ENCODE measurements at regions not wholly inside any gene's neighbourhood (a gene's known extent, or its start where the extent isn't known, plus 50 kb on each side); places are given as distances from the start of the nearest gene placed in this dataset.

DNA sequence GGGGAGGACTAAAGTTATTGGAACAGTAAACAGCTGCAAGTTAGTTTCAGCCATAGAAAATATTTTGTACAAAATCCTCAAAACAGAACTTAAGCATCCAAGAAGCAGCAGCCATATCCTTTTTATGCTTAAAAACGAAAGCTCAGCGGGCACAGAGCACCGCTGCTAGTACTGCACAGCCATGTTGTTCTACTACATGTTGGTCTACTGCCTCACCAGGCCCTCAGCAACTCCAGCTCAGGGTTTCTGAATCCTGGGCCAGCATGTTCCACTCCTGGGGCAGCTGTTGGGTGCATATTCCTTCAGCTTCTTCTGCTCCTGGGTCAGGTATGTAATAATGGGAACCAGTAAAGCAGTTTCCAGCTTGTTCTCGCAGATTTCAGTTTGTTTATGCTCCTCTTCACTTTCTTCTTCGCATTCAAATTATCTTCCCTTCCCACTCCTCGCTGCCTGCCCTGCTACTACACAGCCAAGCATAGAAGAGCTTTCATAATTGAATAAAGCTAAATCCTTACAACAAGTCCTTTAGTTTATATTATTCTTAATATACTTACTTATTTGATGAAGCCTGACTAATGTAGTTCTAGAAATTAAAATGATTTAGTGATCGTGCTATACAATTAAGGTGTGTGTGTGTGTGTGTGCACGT lies 820.5 kb upstream of the ATXN8OS start:
- Histone ChIP-seq H3K27me3 (ENCODE audit: control insufficient read depth, insufficient read depth, low read length, poor library complexity, severe bottlenecking) (no peaks in the 10 kb centered on the region), H3K4me1 (ENCODE audit: control insufficient read depth, insufficient read depth, low read length) (no peaks in the 10 kb centered on the region), H3K9me3 (ENCODE audit: control insufficient read depth, low read length) (no peaks in the 10 kb centered on the region), H3K27ac (ENCODE audit: insufficient read depth, low read depth, low read length, poor library complexity, severe bottlenecking) (no peak overlapping the region), H3K4me3 (ENCODE audit: insufficient read depth, low read depth, low read length) (no peak overlapping the region), H3K36me3 (ENCODE audit: control insufficient read depth, insufficient read depth, low read length) (no peaks in the 10 kb centered on the region)
- 95% methylated on average over 8 of the region's 8 CpGs for WGBS, 2 experiments

DNA sequence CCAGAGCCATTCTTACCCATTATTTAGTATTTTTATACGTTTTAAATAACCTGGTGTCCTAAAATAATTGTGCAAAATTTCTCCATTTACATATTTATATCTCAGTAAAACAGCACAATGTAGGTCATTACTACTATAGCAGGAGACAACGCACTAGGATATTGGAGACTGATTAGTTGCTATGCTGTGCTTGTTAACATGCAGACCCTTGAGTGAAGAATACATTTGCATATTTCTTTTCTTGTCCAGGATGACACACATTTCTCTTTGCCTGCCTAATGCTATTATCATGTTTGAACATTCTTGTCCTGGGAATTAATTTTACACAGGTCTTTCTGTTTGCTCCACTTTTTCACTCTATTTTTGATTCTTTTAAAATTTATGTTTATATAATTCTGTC lies 823.8 kb upstream of the ATXN8OS start:
- no peak overlapping the region for H3K27ac ChIP-seq (ENCODE audit: insufficient read depth, low read depth, low read length, poor library complexity, severe bottlenecking)
- H3K36me3 ChIP-seq (ENCODE audit: control insufficient read depth, insufficient read depth, low read length), result no peaks in the 10 kb centered on the region
- 100% methylated on average over 1 to 2 of the region's 2 CpGs for WGBS, 2 experiments
- no peak overlapping the region for H3K4me3 ChIP-seq (ENCODE audit: insufficient read depth, low read depth, low read length)
- H3K4me1 ChIP-seq (ENCODE audit: control insufficient read depth, insufficient read depth, low read length), result no peaks in the 10 kb centered on the region
- H3K27me3 ChIP-seq (ENCODE audit: control insufficient read depth, insufficient read depth, low read length, poor library complexity, severe bottlenecking), result no peaks in the 10 kb centered on the region
- H3K9me3 ChIP-seq (ENCODE audit: control insufficient read depth, low read length), result no peaks in the 10 kb centered on the region

DNA sequence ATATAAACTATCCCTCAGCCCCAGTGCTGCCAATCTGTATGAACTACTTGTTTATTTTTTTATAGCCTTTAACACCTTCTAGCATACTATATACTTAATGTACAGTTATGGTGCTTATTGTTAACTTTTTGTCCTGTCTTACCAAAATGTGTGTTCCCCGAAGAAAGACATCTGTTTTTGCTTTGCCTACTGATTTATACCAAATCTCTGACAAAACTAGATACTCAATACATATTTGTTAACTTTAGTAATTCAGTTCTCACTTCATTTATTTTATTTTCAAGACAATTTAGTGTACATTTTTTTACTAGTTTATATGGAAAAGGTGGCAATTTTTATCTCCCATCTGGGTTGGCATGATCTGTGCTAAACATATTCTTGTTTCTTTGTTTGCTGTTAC lies 824.3 kb upstream of the ATXN8OS start:
- H3K27ac ChIP-seq (ENCODE audit: insufficient read depth, low read depth, low read length, poor library complexity, severe bottlenecking), result no peak overlapping the region
- no peaks in the 10 kb centered on the region for H3K27me3 ChIP-seq (ENCODE audit: control insufficient read depth, insufficient read depth, low read length, poor library complexity, severe bottlenecking)
- no peaks in the 10 kb centered on the region for H3K36me3 ChIP-seq (ENCODE audit: control insufficient read depth, insufficient read depth, low read length)
- H3K9me3 ChIP-seq (ENCODE audit: control insufficient read depth, low read length), result no peaks in the 10 kb centered on the region
- WGBS, 2 experiments, result 100% methylated on average over 1 of the region's 1 CpG; no CpG with 5 or more reads in 1 of the 2 experiments
- no peaks in the 10 kb centered on the region for H3K4me1 ChIP-seq (ENCODE audit: control insufficient read depth, insufficient read depth, low read length)
- no peak overlapping the region for H3K4me3 ChIP-seq (ENCODE audit: insufficient read depth, low read depth, low read length)

DNA sequence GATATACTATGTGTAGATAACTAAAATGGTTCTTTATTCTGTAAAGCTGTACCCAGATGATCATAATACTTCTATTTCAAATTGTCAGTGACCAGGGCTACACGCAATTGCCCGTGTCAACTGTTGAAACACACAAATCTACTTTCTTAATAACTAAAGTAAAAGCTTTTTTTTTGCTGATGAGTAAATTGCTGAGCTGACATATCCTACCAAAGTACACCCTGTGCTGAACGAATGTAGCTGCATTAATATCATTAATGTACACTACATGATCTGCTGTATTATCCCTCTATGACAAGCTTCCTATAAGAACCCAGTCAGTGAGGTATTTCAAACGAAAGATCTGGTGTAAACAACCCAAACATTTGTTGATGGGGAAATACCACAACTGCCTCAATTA lies 827.2 kb upstream of the ATXN8OS start:
- H3K4me3 ChIP-seq (ENCODE audit: insufficient read depth, low read depth, low read length), result no peak overlapping the region
- no peaks in the 10 kb centered on the region for H3K9me3 ChIP-seq (ENCODE audit: control insufficient read depth, low read length)
- H3K27ac ChIP-seq (ENCODE audit: insufficient read depth, low read depth, low read length, poor library complexity, severe bottlenecking), result no peak overlapping the region
- H3K27me3 ChIP-seq (ENCODE audit: control insufficient read depth, insufficient read depth, low read length, poor library complexity, severe bottlenecking), result no peaks in the 10 kb centered on the region
- H3K4me1 ChIP-seq (ENCODE audit: control insufficient read depth, insufficient read depth, low read length), result no peaks in the 10 kb centered on the region
- no peaks in the 10 kb centered on the region for H3K36me3 ChIP-seq (ENCODE audit: control insufficient read depth, insufficient read depth, low read length)
- WGBS, 2 experiments, result 92 to 94% methylated on average over 3 to 4 of the region's 4 CpGs

DNA sequence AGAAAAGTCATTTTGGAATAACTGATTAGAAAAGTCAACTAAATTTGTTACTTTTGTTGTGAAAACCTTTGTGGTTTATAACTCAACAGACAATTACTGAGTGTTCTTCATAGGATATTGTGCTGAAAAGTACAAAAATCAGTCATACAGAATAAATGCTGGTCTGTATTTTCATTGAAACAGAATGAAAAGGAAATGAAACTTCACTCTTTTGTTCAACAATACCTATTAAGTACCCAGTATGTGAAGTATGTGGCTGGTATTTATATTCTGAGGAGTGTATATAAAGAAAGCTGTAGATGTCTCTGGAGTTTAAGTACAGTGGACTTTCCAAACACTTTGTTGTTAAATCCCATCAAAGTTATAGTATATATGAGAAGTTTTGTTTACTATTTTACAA lies 828.4 kb upstream of the ATXN8OS start:
- no peaks in the 10 kb centered on the region for H3K27me3 ChIP-seq (ENCODE audit: control insufficient read depth, insufficient read depth, low read length, poor library complexity, severe bottlenecking)
- H3K4me1 ChIP-seq (ENCODE audit: control insufficient read depth, insufficient read depth, low read length), result no peaks in the 10 kb centered on the region
- no peaks in the 10 kb centered on the region for H3K36me3 ChIP-seq (ENCODE audit: control insufficient read depth, insufficient read depth, low read length)

DNA sequence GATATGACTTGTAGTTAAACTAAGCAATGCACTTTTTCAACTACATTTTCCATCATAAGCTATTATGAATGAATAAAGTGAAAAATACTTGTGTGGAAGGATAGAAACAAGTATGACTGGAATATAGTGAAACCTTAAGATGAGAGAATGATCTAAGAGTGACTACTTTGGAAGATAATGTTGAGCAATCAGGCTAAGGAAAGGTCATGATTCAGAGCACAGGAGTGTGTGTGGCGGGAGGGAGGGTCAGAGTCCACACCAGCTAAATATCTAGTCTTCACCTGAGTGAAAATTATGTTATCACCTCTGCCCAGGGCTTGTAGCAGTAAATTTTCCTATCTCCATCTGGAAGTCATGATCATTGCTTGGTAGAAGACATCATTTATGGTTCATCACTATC lies 833.4 kb upstream of the ATXN8OS start:
- Histone ChIP-seq H3K9me3 (ENCODE audit: control insufficient read depth, low read length) (no peaks in the 10 kb centered on the region), H3K27me3 (ENCODE audit: control insufficient read depth, insufficient read depth, low read length, poor library complexity, severe bottlenecking) (no peaks in the 10 kb centered on the region), H3K4me3 (ENCODE audit: insufficient read depth, low read depth, low read length) (no peak overlapping the region), H3K27ac (ENCODE audit: insufficient read depth, low read depth, low read length, poor library complexity, severe bottlenecking) (no peak overlapping the region), H3K4me1 (ENCODE audit: control insufficient read depth, insufficient read depth, low read length) (no peaks in the 10 kb centered on the region), H3K36me3 (ENCODE audit: control insufficient read depth, insufficient read depth, low read length) (no peaks in the 10 kb centered on the region)
- WGBS, 2 experiments, result 92 to 95% methylated on average over 1 of the region's 1 CpG

More for the DNA sequence above, 828.4 kb upstream of the ATXN8OS start:
- Histone ChIP-seq H3K27ac (ENCODE audit: insufficient read depth, low read depth, low read length, poor library complexity, severe bottlenecking) (no peak overlapping the region), H3K9me3 (ENCODE audit: control insufficient read depth, low read length) (no peaks in the 10 kb centered on the region), H3K4me3 (ENCODE audit: insufficient read depth, low read depth, low read length) (no peak overlapping the region)

DNA sequence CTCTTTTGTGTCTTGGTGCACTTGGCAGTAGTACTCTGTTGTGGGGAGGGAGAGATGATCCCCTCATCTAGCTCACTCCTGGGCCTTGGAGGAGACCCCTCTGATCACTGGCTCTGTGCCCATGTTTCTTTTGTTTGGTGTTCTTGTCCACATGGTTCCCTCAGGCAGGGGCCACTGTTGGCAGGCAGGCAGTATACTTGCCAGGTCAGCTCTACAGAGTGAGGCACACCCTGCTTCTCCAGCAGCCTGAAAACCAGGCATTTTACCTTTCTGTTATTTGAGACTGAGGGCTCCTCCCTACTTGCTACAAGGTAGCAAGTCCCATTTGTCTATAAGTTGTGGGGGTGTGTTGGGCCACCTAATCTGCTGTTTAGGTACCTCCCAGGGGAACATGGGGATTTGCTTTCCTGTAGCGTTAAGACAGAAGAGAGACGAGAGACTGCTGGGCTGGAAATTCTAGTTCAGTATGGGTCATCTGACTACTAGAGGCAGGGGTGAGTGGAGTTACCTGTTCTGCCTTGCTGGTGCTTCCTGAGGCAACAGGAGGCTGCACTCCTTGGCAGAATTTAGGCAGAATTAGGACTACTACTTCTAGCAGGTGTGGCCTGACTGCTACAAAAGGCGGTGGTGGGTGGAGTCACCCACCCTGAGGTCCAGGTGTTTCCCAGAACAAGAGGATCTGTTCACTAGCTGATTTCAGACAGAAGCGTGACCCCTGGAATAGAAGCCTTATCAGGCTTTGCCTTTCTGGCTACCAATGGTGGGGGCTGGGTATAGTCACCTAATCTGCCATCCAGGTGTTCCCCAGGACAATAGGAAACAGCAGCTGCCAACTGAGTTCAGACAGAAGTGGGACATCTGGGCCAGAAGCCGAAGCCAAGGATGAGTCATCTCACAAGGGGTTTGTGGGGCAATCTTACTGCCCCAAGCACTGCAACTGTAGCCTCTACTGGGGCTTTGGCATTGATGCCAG lies 843.0 kb upstream of the ATXN8OS start:
- Histone ChIP-seq H3K4me1 (ENCODE audit: control insufficient read depth, insufficient read depth, low read length) (no peaks in the 10 kb centered on the region), H3K4me3 (ENCODE audit: insufficient read depth, low read depth, low read length) (no peak overlapping the region), H3K9me3 (ENCODE audit: control insufficient read depth, low read length) (no peaks in the 10 kb centered on the region), H3K36me3 (ENCODE audit: control insufficient read depth, insufficient read depth, low read length) (no peaks in the 10 kb centered on the region), H3K27ac (ENCODE audit: insufficient read depth, low read depth, low read length, poor library complexity, severe bottlenecking) (no peak overlapping the region), H3K27me3 (ENCODE audit: control insufficient read depth, insufficient read depth, low read length, poor library complexity, severe bottlenecking) (no peaks in the 10 kb centered on the region)
- 93 to 94% methylated on average over 5 of the region's 5 CpGs for WGBS, 2 experiments

DNA sequence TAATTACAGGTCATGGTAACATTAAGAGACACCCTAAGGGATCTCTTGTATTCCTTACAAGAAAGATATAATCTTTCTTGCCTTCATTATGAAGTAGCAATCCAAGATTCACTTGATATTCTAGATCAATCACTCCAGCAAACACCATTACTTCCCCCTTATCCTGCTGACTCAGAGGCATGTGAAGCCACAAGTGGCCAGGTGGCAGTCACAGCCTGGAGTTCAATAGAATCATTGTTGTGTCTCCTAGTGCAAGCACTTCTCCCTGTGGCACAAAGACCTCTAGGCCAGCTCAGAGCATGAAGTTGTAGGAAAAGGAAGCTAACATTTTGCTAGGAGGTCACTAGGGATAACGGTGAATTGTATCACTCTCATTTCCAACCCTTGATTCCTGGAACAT lies 864.3 kb upstream of the ATXN8OS start:
- Histone ChIP-seq H3K4me1 (ENCODE audit: control insufficient read depth, insufficient read depth, low read length) (no peaks in the 10 kb centered on the region), H3K27me3 (ENCODE audit: control insufficient read depth, insufficient read depth, low read length, poor library complexity, severe bottlenecking) (no peaks in the 10 kb centered on the region), H3K27ac (ENCODE audit: insufficient read depth, low read depth, low read length, poor library complexity, severe bottlenecking) (no peak overlapping the region), H3K9me3 (ENCODE audit: control insufficient read depth, low read length) (no peaks in the 10 kb centered on the region), H3K4me3 (ENCODE audit: insufficient read depth, low read depth, low read length) (no peak overlapping the region), H3K36me3 (ENCODE audit: control insufficient read depth, insufficient read depth, low read length) (no peaks in the 10 kb centered on the region)
- WGBS, 2 experiments, result 88% methylated on average over 1 of the region's 1 CpG; no CpG with 5 or more reads in 1 of the 2 experiments

DNA sequence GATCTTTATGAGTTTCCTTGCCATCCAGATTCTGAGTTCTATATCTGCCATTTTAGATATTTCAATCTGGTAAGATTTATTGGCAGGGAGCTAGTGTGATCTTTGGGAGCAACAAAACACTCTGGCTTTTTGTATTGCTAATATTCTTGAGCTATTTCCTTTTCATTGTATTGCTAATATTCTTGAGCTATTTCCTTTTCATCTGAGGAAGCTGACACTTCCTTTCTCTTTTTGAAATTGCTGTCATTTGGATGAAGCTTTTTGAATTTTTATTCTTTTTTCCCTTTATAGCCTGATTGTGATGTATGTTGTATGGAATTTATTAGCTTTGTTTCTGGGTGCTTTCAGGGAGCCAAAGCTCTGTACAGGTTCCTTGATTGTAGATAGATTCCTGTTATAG lies 873.5 kb upstream of the ATXN8OS start:
- Histone ChIP-seq H3K27me3 (ENCODE audit: control insufficient read depth, insufficient read depth, low read length, poor library complexity, severe bottlenecking) (no peaks in the 10 kb centered on the region), H3K9me3 (ENCODE audit: control insufficient read depth, low read length) (no peaks in the 10 kb centered on the region), H3K36me3 (ENCODE audit: control insufficient read depth, insufficient read depth, low read length) (no peaks in the 10 kb centered on the region), H3K27ac (ENCODE audit: insufficient read depth, low read depth, low read length, poor library complexity, severe bottlenecking) (no peak overlapping the region), H3K4me3 (ENCODE audit: insufficient read depth, low read depth, low read length) (no peak overlapping the region), H3K4me1 (ENCODE audit: control insufficient read depth, insufficient read depth, low read length) (no peaks in the 10 kb centered on the region)

DNA sequence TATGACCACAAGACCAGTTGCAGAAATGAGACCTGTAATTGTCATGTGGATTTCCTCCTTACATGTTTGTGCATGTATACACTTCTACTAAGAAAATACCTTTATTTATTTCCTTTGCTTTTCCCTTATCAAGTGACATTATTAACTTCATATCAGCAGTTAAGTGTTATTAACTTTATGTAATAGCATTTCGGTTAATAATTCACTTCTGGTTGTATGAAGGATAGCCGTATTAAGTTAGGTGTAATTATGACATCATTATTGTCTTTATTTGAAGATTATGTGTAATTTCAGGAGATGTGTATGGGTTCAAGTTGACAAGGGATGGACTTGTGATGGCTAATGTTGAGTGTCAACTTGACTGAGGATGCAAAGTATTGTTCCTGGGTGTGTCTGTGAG lies 881.2 kb upstream of the ATXN8OS start:
- 100% methylated on average over 2 of the region's 2 CpGs for whole genome bisulfite sequencing, 2 experiments
- H3K36me3 ChIP-seq (ENCODE audit: control insufficient read depth, insufficient read depth, low read length), result no peaks in the 10 kb centered on the region

More for the DNA sequence above, 881.2 kb upstream of the ATXN8OS start:
- Histone ChIP-seq H3K4me1 (ENCODE audit: control insufficient read depth, insufficient read depth, low read length) (no peaks in the 10 kb centered on the region), H3K27ac (ENCODE audit: insufficient read depth, low read depth, low read length, poor library complexity, severe bottlenecking) (no peak overlapping the region), H3K4me3 (ENCODE audit: insufficient read depth, low read depth, low read length) (no peak overlapping the region), H3K9me3 (ENCODE audit: control insufficient read depth, low read length) (no peaks in the 10 kb centered on the region), H3K27me3 (ENCODE audit: control insufficient read depth, insufficient read depth, low read length, poor library complexity, severe bottlenecking) (no peaks in the 10 kb centered on the region)
